ENCODE measurements at regions not wholly inside any gene's neighbourhood (a gene's known extent, or its start where the extent isn't known, plus 50 kb on each side); places are given as distances from the start of the nearest gene placed in this dataset.

GRCh38 chr15:68874788-68875187, 54.1 kb upstream of the ANP32A start:
- ATAC-seq (no peak), DNase-seq (ENCODE audit: low read depth, low spot score) (no peak), FAIRE-seq (no peak)
- Histone ChIP-seq H3K36me3 (ENCODE audit: control insufficient read depth in 2 of 2, insufficient read depth in 2 of 2, low read length in 1 of 2) (no peaks in the 10 kb centered on the region), H3K4me3 (no peak overlapping the region), H2AFZ (ENCODE audit: control insufficient read depth, low read depth, low read length) (no peak overlapping the region), H3K4me1 (ENCODE audit: control insufficient read depth, insufficient read depth, low read length) (no peaks in the 10 kb centered on the region), H4K20me1 (ENCODE audit: control insufficient read depth, insufficient read depth) (no peaks in the 10 kb centered on the region), H3K27me3 (replicated peaks in 1 of 2; ENCODE audit: control insufficient read depth in 2 of 2, insufficient read depth in 2 of 2, low read length in 1 of 2) (no peaks in the 10 kb centered on the region), H3K9me3 (replicated peaks; ENCODE audit: control insufficient read depth, insufficient read depth, low read length) (no peaks in the 10 kb centered on the region), H3K4me2 (ENCODE audit: control insufficient read depth, insufficient read depth) (no peak overlapping the region), H3K27ac (ENCODE audit: control insufficient read depth, insufficient read depth) (no peak overlapping the region), H3K79me2 (ENCODE audit: control insufficient read depth, insufficient read depth, low read length) (no peaks in the 10 kb centered on the region), H3K9ac (ENCODE audit: control insufficient read depth, insufficient read depth, low read length) (no peak overlapping the region)
- TF ChIP-seq MTA2 (IDR thresholded peaks at IDR 0.05; ENCODE audit: low read depth) (no peak), FOXM1 (IDR thresholded peaks at IDR 0.05; ENCODE audit: low read depth, low read length) (no peak), SIN3A (IDR thresholded peaks at IDR 0.05; ENCODE audit: low read depth, low read length) (no peak)
- in situ Hi-C loops (cut with MboI): loop anchor here (5.0 kb wide), 3 partner anchors 92 to 322 kb away; no protein-coding TSS in a partner anchor
- 39% methylated on average over 7 of the region's 7 CpGs for WGBS (ENCODE audit: insufficient coverage, insufficient replicate concordance, low lambda C conversion rate, missing lambda C conversion rate)
- intact Hi-C loops (cut with micrococcal nuclease; ENCODE audit: unreplicated experiment): loop anchor here (1.0 to 5.0 kb wide), 6 partner anchors 91 to 567 kb away; no protein-coding TSS in a partner anchor
- BruUV-seq (replicated peaks): no TSS peak
- SMC1A ChIA-PET (ENCODE audit: uncharacterized antibody, unreplicated experiment): interaction anchor here (0.8 to 3.8 kb wide), 17 partner anchors 33 to 622 kb away, joined by 3 to 23 read pairs (median 5); no protein-coding TSS in a partner anchor
- RAD21 ChIA-PET (ENCODE audit: unreplicated experiment): interaction anchor here (1.0 to 3.2 kb wide), 14 partner anchors 13 to 324 kb away, joined by 3 to 32 read pairs (median 5); no protein-coding TSS in a partner anchor
- CTCF ChIA-PET: interaction anchor here (1.0 to 4.2 kb wide), 27 partner anchors 10 to 433 kb away, joined by 3 to 52 read pairs (median 6); no protein-coding TSS in a partner anchor
- POLR2A ChIA-PET: no interaction called here

- ATAC-seq (peak; percentile 92), FAIRE-seq (peak; percentile 70), DNase-seq (ENCODE audit: low read depth, low spot score) (peak; percentile 33)
- POLR2A ChIA-PET: no interaction called here
- RAD21 ChIA-PET (ENCODE audit: unreplicated experiment): interaction anchor here (0.6 to 3.2 kb wide), 27 partner anchors 14 to 623 kb away, joined by 3 to 32 read pairs (median 4); no protein-coding TSS in a partner anchor
- intact Hi-C loops (cut with micrococcal nuclease; ENCODE audit: unreplicated experiment): loop anchor here (1.0 to 5.0 kb wide), 6 partner anchors 92 to 568 kb away; no protein-coding TSS in a partner anchor
- Histone ChIP-seq H2AFZ (ENCODE audit: control insufficient read depth, low read depth, low read length) (peak overlapping the region; percentile 34; the same call in 1 of the 2 replicates), H3K4me2 (ENCODE audit: control insufficient read depth, insufficient read depth) (peak overlapping the region; percentile 25; the same call in 1 of the 2 replicates), H3K9me3 (replicated peaks; ENCODE audit: control insufficient read depth, insufficient read depth, low read length) (no peaks in the 10 kb centered on the region), H3K9ac (ENCODE audit: control insufficient read depth, insufficient read depth, low read length) (no peak overlapping the region), H3K4me3 (no peak overlapping the region), H4K20me1 (ENCODE audit: control insufficient read depth, insufficient read depth) (no peaks in the 10 kb centered on the region), H3K4me1 (ENCODE audit: control insufficient read depth, insufficient read depth, low read length) (no peaks in the 10 kb centered on the region), H3K79me2 (ENCODE audit: control insufficient read depth, insufficient read depth, low read length) (no peaks in the 10 kb centered on the region), H3K27me3 (replicated peaks in 1 of 2; ENCODE audit: control insufficient read depth in 2 of 2, insufficient read depth in 2 of 2, low read length in 1 of 2) (no peaks in the 10 kb centered on the region), H3K27ac (ENCODE audit: control insufficient read depth, insufficient read depth) (no peak overlapping the region), H3K36me3 (ENCODE audit: control insufficient read depth in 2 of 2, insufficient read depth in 2 of 2, low read length in 1 of 2) (no peaks in the 10 kb centered on the region)
- no TSS peak for BruUV-seq (replicated peaks)
- 29% methylated on average over 31 of the region's 31 CpGs for WGBS (ENCODE audit: insufficient coverage, insufficient replicate concordance, low lambda C conversion rate, missing lambda C conversion rate)
- in situ Hi-C loops (cut with MboI): loop anchor here (5.0 kb wide), 3 partner anchors 93 to 323 kb away; no protein-coding TSS in a partner anchor
- SMC1A ChIA-PET (ENCODE audit: uncharacterized antibody, unreplicated experiment): interaction anchor here (0.6 to 3.8 kb wide), 22 partner anchors 21 to 1911 kb away, joined by 3 to 23 read pairs (median 4); no protein-coding TSS in a partner anchor
- CTCF ChIA-PET: interaction anchor here (0.6 to 4.2 kb wide), 44 partner anchors 8 to 623 kb away, joined by 3 to 52 read pairs (median 4); no protein-coding TSS in a partner anchor
- no peak for TF ChIP-seq FOS (IDR thresholded peaks at IDR 0.05; ENCODE audit: borderline replicate concordance, extremely low read depth, insufficient read length)
- no peak for TF ChIP-seq ELK1 (IDR thresholded peaks at IDR 0.05; ENCODE audit: low read depth, low read length)
- peak; percentile 81 to 96 (median 82); a peak in 4 of 6 replicates for TF ChIP-seq CTCF (IDR thresholded peaks at IDR 0.05 in 2 of 3, conservative IDR thresholded peaks at IDR 0.05 in 1 of 3; ENCODE audit: control insufficient read depth in 2 of 3, extremely low read depth in 1 of 3, insufficient read depth in 1 of 3, low read depth in 3 of 3, low read length in 3 of 3)
- TF ChIP-seq BMI1 (IDR thresholded peaks at IDR 0.05; ENCODE audit: borderline replicate concordance): no peak
- peak; percentile 88 to 91 for TF ChIP-seq BHLHE40 (IDR thresholded peaks at IDR 0.05; ENCODE audit: borderline replicate concordance in 1 of 2, low read depth in 2 of 2, low read length in 1 of 2)
- TF ChIP-seq YY1 (IDR thresholded peaks at IDR 0.05; ENCODE audit: low read depth, low read length): peak; percentile 53; the same call in 1 of the 2 replicates
- no peak for TF ChIP-seq RUNX3 (IDR thresholded peaks at IDR 0.05; ENCODE audit: low read length)
- peak; percentile 96 for TF ChIP-seq RAD21 (IDR thresholded peaks at IDR 0.05; ENCODE audit: insufficient read depth, low read depth, low read length)
- TF ChIP-seq CBFB (IDR thresholded peaks at IDR 0.05; ENCODE audit: low read depth): no peak
Observed at GRCh38 chr15:68875377-68876116, 54.8 kb upstream of the SPESP1 start.
